Keratinocyte (primary cell): ENCODE measurements at regions not wholly inside any gene's neighbourhood (a gene's known extent, or its start where the extent isn't known, plus 50 kb on each side); places are given as distances from the start of the nearest gene placed in this dataset.

Source experiments
- DNase-seq: peaks from one replicate; pipeline ENCODE4 v3.0.0-alpha.2; 2011; ENCODE audit warnings: low read depth, missing footprints, low spot score
- FAIRE-seq: peaks from 2 replicates; lab custom pipeline; 2011; peaks lifted over from hg19 to GRCh38; lab: Jason Lieb, UNC
- H2AFZ ChIP-seq: 2 replicates; pipeline ENCODE4 v1.6.0; 2012; ENCODE audit warnings: low read length, control low read depth, inconsistent platforms; ENCODE audit not compliant: control insufficient read depth
- H3K27ac ChIP-seq: 2 replicates; pipeline ENCODE4 v1.5.1; 2011; ENCODE audit warnings: low read length; ENCODE audit not compliant: control insufficient read depth, insufficient read depth
- H3K27me3 ChIP-seq: 3 replicates; pipeline ENCODE4 v1.6.0; 2011; ENCODE audit warnings: low read length; ENCODE audit not compliant: control insufficient read depth, insufficient read depth; ENCODE audit errors: extremely low read depth
- H3K36me3 ChIP-seq, 2 experiments: 2 replicates in 1 of 2; 3 replicates in 1 of 2; pipeline ENCODE4 v1.5.1; 2011; ENCODE audit warnings: low read length in 2 of 2, mild to moderate bottlenecking in 1 of 2; ENCODE audit not compliant: control insufficient read depth in 2 of 2, insufficient read depth in 2 of 2; ENCODE audit errors: extremely low read depth in 1 of 2
- H3K4me1 ChIP-seq: 3 replicates; pipeline ENCODE4 v1.5.1; 2011; ENCODE audit warnings: low read length; ENCODE audit not compliant: control insufficient read depth, insufficient read depth; ENCODE audit errors: extremely low read depth
- H3K4me2 ChIP-seq: 3 replicates; pipeline ENCODE4 v1.6.0; 2011; ENCODE audit warnings: low read depth, low read length; ENCODE audit not compliant: control insufficient read depth, insufficient read depth; ENCODE audit errors: extremely low read depth
- H3K4me3 ChIP-seq, 3 experiments: fragments of 200-600 bp in 1 of 3; sonication (generic) in 1 of 3; 2 replicates in 2 of 3; 3 replicates in 1 of 3; pipeline ENCODE4 v1.5.1; 2011 to 2016; ENCODE audit warnings: low read length in 3 of 3, mild to moderate bottlenecking in 3 of 3, control low read depth in 2 of 3, inconsistent platforms in 1 of 3, low read depth in 1 of 3, mixed read lengths in 1 of 3, mixed run types in 1 of 3, moderate library complexity in 1 of 3; ENCODE audit not compliant: control insufficient read depth in 2 of 3, insufficient read depth in 2 of 3; ENCODE audit errors: extremely low read depth in 1 of 3
- H3K79me2 ChIP-seq: 2 replicates; pipeline ENCODE4 v1.6.0; 2012; ENCODE audit warnings: low read length; ENCODE audit not compliant: control insufficient read depth, insufficient read depth
- H3K9ac ChIP-seq: 3 replicates; pipeline ENCODE4 v1.6.0; 2011; ENCODE audit warnings: low read length; ENCODE audit not compliant: control insufficient read depth, insufficient read depth; ENCODE audit errors: extremely low read depth
- H3K9me1 ChIP-seq: 3 replicates; pipeline ENCODE4 v1.6.0; 2011; ENCODE audit warnings: low read length; ENCODE audit not compliant: control insufficient read depth, insufficient read depth; ENCODE audit errors: extremely low read depth
- H3K9me3 ChIP-seq: 2 replicates; pipeline ENCODE4 v1.5.1; 2012; ENCODE audit warnings: low read depth, low read length; ENCODE audit not compliant: control insufficient read depth
- H4K20me1 ChIP-seq: 3 replicates; pipeline ENCODE4 v1.6.0; 2011; ENCODE audit warnings: low read length; ENCODE audit not compliant: control insufficient read depth, insufficient read depth; ENCODE audit errors: extremely low read depth
- CTCF ChIP-seq, 3 experiments: IDR thresholded peaks in 1 of 3; conservative IDR thresholded peaks in 1 of 3; optimal IDR thresholded peaks in 1 of 3; 2 replicates in 2 of 3; 3 replicates in 1 of 3; pipeline versions ENCODE3 to v1.5.1; 2011; ENCODE audit warnings: low read length in 3 of 3, mild to moderate bottlenecking in 3 of 3, moderate library complexity in 2 of 3, control low read depth in 1 of 3, inconsistent platforms in 1 of 3; ENCODE audit not compliant: insufficient read depth in 2 of 3; ENCODE audit errors: extremely low read depth in 1 of 3
- EZH2 ChIP-seq: IDR thresholded peaks from one replicate; pipeline ENCODE4 v1.6.1; 2012; ENCODE audit warnings: inconsistent platforms, mild to moderate bottlenecking, low read length, moderate library complexity
- dilution Hi-C: fragments of 300-500 bp; cut with MboI; formaldehyde crosslinking; loops from one replicate; pipeline ENCODE4 v1.7.0; 2020; ENCODE audit warnings: low sequenced_read_pairs; ENCODE audit not compliant: extremely low pct_ligation_motif_present

- Histone ChIP-seq H3K27me3 (no peaks in the 10 kb centered on the region), H3K4me2 (no peak overlapping the region), H2AFZ (no peak overlapping the region), H3K79me2 (no peaks in the 10 kb centered on the region), H3K9me3 (no peaks in the 10 kb centered on the region), H3K9ac (no peak overlapping the region), H4K20me1 (no peaks in the 10 kb centered on the region), H3K4me3 (no peak overlapping the region), H3K9me1 (no peaks in the 10 kb centered on the region), H3K27ac (no peak overlapping the region), H3K4me1 (no peaks in the 10 kb centered on the region), H3K36me3 (no peaks in the 10 kb centered on the region)
- FAIRE-seq (no peak), DNase-seq (no peak)
- TF ChIP-seq CTCF (optimal IDR thresholded peaks at IDR 0.05 in 1 of 3, IDR thresholded peaks at IDR 0.05 in 1 of 3, conservative IDR thresholded peaks at IDR 0.05 in 1 of 3; ENCODE audit: extremely low read depth in 1 of 3, insufficient read depth in 2 of 3, low read length in 3 of 3) (no peak), EZH2 (no peak)
- dilution Hi-C loops: no loop called here
Measured at GRCh38 chr1:87842156-87842555, 513.5 kb downstream of the LMO4 start.

- dilution Hi-C loops: no loop called here
- H3K9me3 ChIP-seq: no peaks in the 10 kb centered on the region
- no peaks in the 10 kb centered on the region for H3K27me3 ChIP-seq
- no peak overlapping the region for H3K9ac ChIP-seq
- no peaks in the 10 kb centered on the region for H3K9me1 ChIP-seq
- H3K79me2 ChIP-seq: no peaks in the 10 kb centered on the region
- no peak overlapping the region for H3K4me3 ChIP-seq
- no peaks in the 10 kb centered on the region for H3K4me1 ChIP-seq
- no peak overlapping the region for H3K27ac ChIP-seq
- no peak overlapping the region for H3K4me2 ChIP-seq
- H2AFZ ChIP-seq: no peak overlapping the region
- H3K36me3 ChIP-seq: no peaks in the 10 kb centered on the region
- no peaks in the 10 kb centered on the region for H4K20me1 ChIP-seq
- DNase-seq (no peak), FAIRE-seq (no peak)
- no peak for TF ChIP-seq EZH2
- no peak for TF ChIP-seq CTCF (optimal IDR thresholded peaks at IDR 0.05 in 1 of 3, IDR thresholded peaks at IDR 0.05 in 1 of 3, conservative IDR thresholded peaks at IDR 0.05 in 1 of 3; ENCODE audit: extremely low read depth in 1 of 3, insufficient read depth in 2 of 3, low read length in 3 of 3)
Measured at GRCh38 chr1:87844251-87844650, 515.6 kb downstream of the LMO4 start.
